ENCODE measurements at regions not wholly inside any gene's neighbourhood (a gene's known extent, or its start where the extent isn't known, plus 50 kb on each side); places are given as distances from the start of the nearest gene placed in this dataset.

DNA sequence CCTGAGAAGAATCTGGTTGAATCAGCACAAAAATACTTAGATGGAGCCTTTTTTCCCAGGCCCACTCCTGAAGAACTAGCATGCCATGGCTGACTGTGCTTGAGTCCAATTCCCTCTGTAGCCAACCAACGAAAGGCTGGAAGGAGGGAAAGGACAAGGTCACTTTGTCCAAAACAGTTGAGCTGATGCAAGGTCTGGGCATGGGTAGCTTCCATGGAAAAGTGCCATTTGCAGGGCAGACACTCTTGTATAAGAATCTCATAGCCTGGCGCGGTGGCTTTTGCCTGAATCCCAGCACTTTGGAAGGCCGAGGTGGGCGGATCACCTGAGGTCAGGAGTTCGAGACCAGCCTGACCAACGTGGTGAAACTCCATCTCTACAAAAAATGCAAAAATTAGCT lies 125.0 kb upstream of the LGSN start:
- Histone ChIP-seq H3K27me3 (no peaks in the 10 kb centered on the region), H3K4me1 (peaks cover 0 to 15% (median 0%) of the 10 kb centered on the region in 3 donors), H3K27ac (no peak overlapping the region), H3K36me3 (no peaks in the 10 kb centered on the region), H3K9me3 (no peaks in the 10 kb centered on the region), H3K4me3 (no peak overlapping the region)
- 60 to 75% methylated on average over 1 to 2 of the region's 7 CpGs for WGBS, 2 donors (ENCODE audit: low coverage in 1 of 2)
- no peak for TF ChIP-seq POLR2AphosphoS5 (IDR thresholded peaks at IDR 0.05)
- no peak for TF ChIP-seq EP300 (IDR thresholded peaks at IDR 0.05)
- TF ChIP-seq POLR2A (IDR thresholded peaks at IDR 0.05) = no peak
- TF ChIP-seq, protein P1, sequence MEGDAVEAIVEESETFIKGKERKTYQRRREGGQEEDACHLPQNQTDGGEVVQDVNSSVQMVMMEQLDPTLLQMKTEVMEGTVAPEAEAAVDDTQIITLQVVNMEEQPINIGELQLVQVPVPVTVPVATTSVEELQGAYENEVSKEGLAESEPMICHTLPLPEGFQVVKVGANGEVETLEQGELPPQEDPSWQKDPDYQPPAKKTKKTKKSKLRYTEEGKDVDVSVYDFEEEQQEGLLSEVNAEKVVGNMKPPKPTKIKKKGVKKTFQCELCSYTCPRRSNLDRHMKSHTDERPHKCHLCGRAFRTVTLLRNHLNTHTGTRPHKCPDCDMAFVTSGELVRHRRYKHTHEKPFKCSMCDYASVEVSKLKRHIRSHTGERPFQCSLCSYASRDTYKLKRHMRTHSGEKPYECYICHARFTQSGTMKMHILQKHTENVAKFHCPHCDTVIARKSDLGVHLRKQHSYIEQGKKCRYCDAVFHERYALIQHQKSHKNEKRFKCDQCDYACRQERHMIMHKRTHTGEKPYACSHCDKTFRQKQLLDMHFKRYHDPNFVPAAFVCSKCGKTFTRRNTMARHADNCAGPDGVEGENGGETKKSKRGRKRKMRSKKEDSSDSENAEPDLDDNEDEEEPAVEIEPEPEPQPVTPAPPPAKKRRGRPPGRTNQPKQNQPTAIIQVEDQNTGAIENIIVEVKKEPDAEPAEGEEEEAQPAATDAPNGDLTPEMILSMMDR (IDR thresholded peaks at IDR 0.05) = no peak
- ATAC-seq = no peak

DNA sequence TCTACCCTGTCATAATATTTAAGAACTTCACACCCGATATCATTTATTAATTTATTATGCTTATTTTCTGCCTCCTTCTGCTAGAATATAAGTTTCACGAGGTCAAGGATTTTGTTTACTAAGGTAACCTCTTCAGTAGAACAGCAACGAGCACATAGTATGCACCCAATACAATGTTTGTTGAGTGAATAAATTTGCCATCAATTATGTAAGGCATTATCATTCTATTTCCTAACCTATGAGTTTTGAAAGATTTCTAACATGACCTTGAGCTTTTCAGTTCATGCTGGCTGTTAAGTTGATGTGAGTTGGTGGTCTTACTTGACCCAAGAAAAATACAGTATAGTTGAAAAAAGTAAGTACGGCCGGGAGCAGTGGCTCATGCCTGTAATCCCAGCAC lies 125.9 kb upstream of the LOC128125822 start:
- Histone ChIP-seq H3K36me3 (no peaks in the 10 kb centered on the region), H3K27ac (peak overlapping the region in 2 of 4 donors; percentile 53 to 65), H3K4me1 (peaks cover 0 to 15% (median 0%) of the 10 kb centered on the region in 3 donors), H3K27me3 (no peaks in the 10 kb centered on the region), H3K4me3 (no peak overlapping the region), H3K9me3 (no peaks in the 10 kb centered on the region)
- WGBS, 2 donors (ENCODE audit: low coverage in 1 of 2) = 81 to 86% methylated on average over 3 to 5 of the region's 5 CpGs
- TF ChIP-seq, protein P1 (IDR thresholded peaks at IDR 0.05) = no peak
- no peak for TF ChIP-seq EP300 (IDR thresholded peaks at IDR 0.05)
- no peak for TF ChIP-seq POLR2A (IDR thresholded peaks at IDR 0.05)
- TF ChIP-seq POLR2AphosphoS5 (IDR thresholded peaks at IDR 0.05) = no peak
- ATAC-seq = no peak

DNA sequence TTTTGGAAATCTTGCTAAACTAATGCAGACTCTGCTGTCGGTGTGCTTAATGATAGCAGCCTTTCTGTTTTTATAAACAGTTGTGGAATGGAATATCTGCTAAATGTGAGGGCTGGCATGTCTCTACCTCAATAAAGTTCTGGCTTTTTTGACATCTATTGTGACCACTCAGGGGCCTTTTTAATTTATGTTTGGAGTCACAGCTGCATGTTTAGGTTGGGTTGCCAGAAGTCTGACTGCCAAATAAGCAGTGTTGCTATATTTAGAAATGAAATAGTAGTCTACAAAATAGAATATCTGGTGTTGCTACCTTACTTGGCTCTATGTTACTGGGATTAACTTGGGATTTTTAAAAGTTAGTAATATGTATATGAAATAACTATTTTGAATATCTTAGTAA lies 125.1 kb upstream of the LOC128125822 start:
- 21 to 33% methylated on average over 1 of the region's 1 CpG for WGBS, 2 donors (ENCODE audit: low coverage in 1 of 2)
- peak; percentile 31 for ATAC-seq
- Histone ChIP-seq H3K4me1 (peaks cover 0 to 15% (median 0%) of the 10 kb centered on the region in 3 donors), H3K9me3 (no peaks in the 10 kb centered on the region), H3K36me3 (no peaks in the 10 kb centered on the region), H3K27me3 (no peaks in the 10 kb centered on the region), H3K4me3 (no peak overlapping the region), H3K27ac (peak overlapping the region in 2 of 4 donors; percentile 53 to 65)
- TF ChIP-seq POLR2AphosphoS5 (IDR thresholded peaks at IDR 0.05) (peak; percentile 51), POLR2A (IDR thresholded peaks at IDR 0.05) (no peak)
- TF ChIP-seq, protein P1 (IDR thresholded peaks at IDR 0.05) = no peak

DNA sequence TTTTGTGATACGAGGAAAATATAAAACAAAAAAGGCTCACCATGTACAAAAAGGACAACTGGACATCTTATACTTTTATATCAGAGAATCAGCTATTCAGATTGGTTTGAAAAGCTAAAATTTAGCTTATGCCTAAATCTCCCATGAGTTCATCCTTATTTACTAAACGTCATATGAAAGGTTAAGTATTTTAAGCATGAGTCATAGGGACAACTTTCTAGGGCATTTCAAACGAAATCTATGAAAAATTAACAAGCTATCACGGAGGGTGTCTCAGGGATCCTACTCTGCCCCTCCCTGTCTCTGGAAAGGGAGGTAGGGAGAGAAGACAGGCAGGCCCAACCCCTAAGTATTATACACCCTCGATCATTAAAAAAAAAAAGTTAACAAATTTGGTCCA lies 124.1 kb upstream of the LOC128125822 start:
- Histone ChIP-seq H3K27me3 (no peaks in the 10 kb centered on the region), H3K9me3 (no peaks in the 10 kb centered on the region), H3K36me3 (no peaks in the 10 kb centered on the region), H3K4me3 (no peak overlapping the region), H3K27ac (peak overlapping the region in 3 of 4 donors; percentile 3 to 65 (median 43)), H3K4me1 (peaks cover 0 to 15% (median 0%) of the 10 kb centered on the region in 3 donors)
- TF ChIP-seq POLR2AphosphoS5 (IDR thresholded peaks at IDR 0.05) (no peak), POLR2A (IDR thresholded peaks at IDR 0.05) (no peak), EP300 (IDR thresholded peaks at IDR 0.05) (no peak)
- TF ChIP-seq, protein P1 (IDR thresholded peaks at IDR 0.05) = no peak
- no peak for ATAC-seq
- WGBS, 2 donors (ENCODE audit: low coverage in 1 of 2) = 47 to 50% methylated on average over 5 of the region's 5 CpGs

DNA sequence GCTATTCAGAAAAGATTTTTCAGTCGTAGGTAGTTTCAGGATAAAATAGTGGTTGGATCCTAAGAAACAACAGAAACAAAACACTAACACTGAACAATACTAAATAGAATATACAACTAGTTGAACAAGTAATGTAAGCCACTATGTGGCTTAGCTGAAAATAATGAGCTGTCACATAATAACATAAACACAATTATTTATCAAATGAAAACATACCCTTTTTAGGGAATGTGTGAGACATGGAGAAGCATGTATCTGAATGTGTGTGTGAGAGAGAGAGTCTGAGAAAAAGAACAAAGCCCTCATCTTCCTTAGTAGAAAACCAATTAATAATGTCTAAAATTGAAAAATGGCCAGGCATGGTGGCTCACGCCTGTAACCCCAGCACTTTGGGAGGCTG lies 122.6 kb upstream of the LOC128125822 start:
- no peak for TF ChIP-seq POLR2AphosphoS5 (IDR thresholded peaks at IDR 0.05)
- no peak for TF ChIP-seq POLR2A (IDR thresholded peaks at IDR 0.05)
- no peak for TF ChIP-seq EP300 (IDR thresholded peaks at IDR 0.05)
- TF ChIP-seq, protein P1 (IDR thresholded peaks at IDR 0.05) = no peak
- WGBS, 2 donors (ENCODE audit: low coverage in 1 of 2) = 55 to 60% methylated on average over 1 to 2 of the region's 2 CpGs

More for the DNA sequence above, 122.6 kb upstream of the LOC128125822 start:
- Histone ChIP-seq H3K36me3 (no peaks in the 10 kb centered on the region), H3K9me3 (no peaks in the 10 kb centered on the region), H3K27ac (peak overlapping the region in 1 of 4 donors; percentile 2), H3K4me1 (peaks cover 0 to 15% (median 0%) of the 10 kb centered on the region in 3 donors), H3K27me3 (no peaks in the 10 kb centered on the region), H3K4me3 (no peak overlapping the region)
- ATAC-seq = no peak
